Stimulated activated CD4-positive, alpha-beta T cell treated with anti-CD3 and anti-CD28 coated beads, TNF-alpha, amount 100 ng/mL, for 24 hours (primary cell): ENCODE measurements at regions not wholly inside any gene's neighbourhood (a gene's known extent, or its start where the extent isn't known, plus 50 kb on each side); places are given as distances from the start of the nearest gene placed in this dataset.

Source experiments
- DNase-seq, 3 experiments: peaks; one replicate each; pipeline ENCODE4 v3.0.0-alpha.2; 2020; ENCODE audit warnings: low read depth in 3 of 3

GRCh38 chrX:128335671-128336070 is 283.5 kb upstream of the ACTRT1 start:
- no peak for DNase-seq

GRCh38 chrX:128334821-128335220 is 282.6 kb upstream of the ACTRT1 start:
- DNase-seq = no peak

- no peak for DNase-seq
Observed at GRCh38 chrX:128310912-128311311, 258.7 kb upstream of the ACTRT1 start.

GRCh38 chrX:128309311-128309710 is 257.1 kb upstream of the ACTRT1 start:
- DNase-seq = no peak

- no peak for DNase-seq
Observed at GRCh38 chrX:128294198-128294597, 242.0 kb upstream of the ACTRT1 start.

GRCh38 chrX:128287693-128288092 is 235.5 kb upstream of the ACTRT1 start:
- no peak for DNase-seq

GRCh38 chrX:128250621-128251020 is 198.4 kb upstream of the ACTRT1 start:
- DNase-seq = no peak

GRCh38 chrX:128216364-128216763 is 164.2 kb upstream of the ACTRT1 start:
- no peak for DNase-seq

- no peak for DNase-seq
Observed at GRCh38 chrX:128165884-128166408, 113.7 kb upstream of the ACTRT1 start.

GRCh38 chrX:128156204-128156603 is 104.0 kb upstream of the ACTRT1 start:
- no peak for DNase-seq

GRCh38 chrX:128142745-128143144 is 90.5 kb upstream of the ACTRT1 start:
- no peak for DNase-seq

- DNase-seq = no peak
Observed at GRCh38 chrX:128106630-128107029, 54.4 kb upstream of the ACTRT1 start.

GRCh38 chrX:128105659-128106058 is 53.5 kb upstream of the ACTRT1 start:
- no peak for DNase-seq
